ENCODE measurements at regions not wholly inside any gene's neighbourhood (a gene's known extent, or its start where the extent isn't known, plus 50 kb on each side); places are given as distances from the start of the nearest gene placed in this dataset.
"Not testable (repeated sequence)": the region's sequence is repeated elsewhere in the genome, so short reads cannot be mapped to it uniquely, and the experiment has no call there.

- no peak for TF ChIP-seq CTCF (IDR thresholded peaks at IDR 0.05; ENCODE audit: insufficient read depth, low read length, poor library complexity, severe bottlenecking)
- DNase-seq (ENCODE audit: extremely low read depth, insufficient read length): no peak
- Histone ChIP-seq H3K36me3 (ENCODE audit: control insufficient read depth, insufficient read depth, low read length) (no peaks in the 10 kb centered on the region), H3K4me3 (replicated peaks; ENCODE audit: low read depth, low read length) (no peak overlapping the region), H3K27me3 (replicated peaks; ENCODE audit: control insufficient read depth, insufficient read depth, low read length) (no peaks in the 10 kb centered on the region)
Measured at GRCh38 chr4:123230061-123230460, 166.5 kb upstream of the SPRY1 start.

GRCh38 chr4:123232439-123232838, 164.2 kb upstream of the SPRY1 start:
- Histone ChIP-seq H3K4me3 (replicated peaks; ENCODE audit: low read depth, low read length) (no peak overlapping the region), H3K36me3 (ENCODE audit: control insufficient read depth, insufficient read depth, low read length) (no peaks in the 10 kb centered on the region), H3K27me3 (replicated peaks; ENCODE audit: control insufficient read depth, insufficient read depth, low read length) (no peaks in the 10 kb centered on the region)
- no peak for TF ChIP-seq CTCF (IDR thresholded peaks at IDR 0.05; ENCODE audit: insufficient read depth, low read length, poor library complexity, severe bottlenecking)
- no peak for DNase-seq (ENCODE audit: extremely low read depth, insufficient read length)

- no peak for DNase-seq (ENCODE audit: extremely low read depth, insufficient read length)
- no peak overlapping the region for H3K4me3 ChIP-seq (replicated peaks; ENCODE audit: low read depth, low read length)
- H3K27me3 ChIP-seq (replicated peaks; ENCODE audit: control insufficient read depth, insufficient read depth, low read length): no peaks in the 10 kb centered on the region
- H3K36me3 ChIP-seq (ENCODE audit: control insufficient read depth, insufficient read depth, low read length): no peaks in the 10 kb centered on the region
- no peak for TF ChIP-seq CTCF (IDR thresholded peaks at IDR 0.05; ENCODE audit: insufficient read depth, low read length, poor library complexity, severe bottlenecking)
Measured at GRCh38 chr4:123233136-123233768, 163.3 kb upstream of the SPRY1 start.

GRCh38 chr4:123234955-123235354, 161.6 kb upstream of the SPRY1 start:
- no peak overlapping the region for H3K4me3 ChIP-seq (replicated peaks; ENCODE audit: low read depth, low read length)
- TF ChIP-seq CTCF (IDR thresholded peaks at IDR 0.05; ENCODE audit: insufficient read depth, low read length, poor library complexity, severe bottlenecking): no peak
- H3K27me3 ChIP-seq (replicated peaks; ENCODE audit: control insufficient read depth, insufficient read depth, low read length): no peaks in the 10 kb centered on the region
- no peaks in the 10 kb centered on the region for H3K36me3 ChIP-seq (ENCODE audit: control insufficient read depth, insufficient read depth, low read length)
- DNase-seq (ENCODE audit: extremely low read depth, insufficient read length): no peak

- TF ChIP-seq CTCF (IDR thresholded peaks at IDR 0.05; ENCODE audit: insufficient read depth, low read length, poor library complexity, severe bottlenecking): no peak
- H3K4me3 ChIP-seq (replicated peaks; ENCODE audit: low read depth, low read length): no peak overlapping the region
- no peaks in the 10 kb centered on the region for H3K27me3 ChIP-seq (replicated peaks; ENCODE audit: control insufficient read depth, insufficient read depth, low read length)
- no peaks in the 10 kb centered on the region for H3K36me3 ChIP-seq (ENCODE audit: control insufficient read depth, insufficient read depth, low read length)
- DNase-seq (ENCODE audit: extremely low read depth, insufficient read length): no peak
Measured at GRCh38 chr4:123235431-123235830, 161.2 kb upstream of the SPRY1 start.

GRCh38 chr4:123236606-123237005, 160.0 kb upstream of the SPRY1 start:
- no peak overlapping the region for H3K4me3 ChIP-seq (replicated peaks; ENCODE audit: low read depth, low read length)
- DNase-seq (ENCODE audit: extremely low read depth, insufficient read length): no peak
- H3K36me3 ChIP-seq (ENCODE audit: control insufficient read depth, insufficient read depth, low read length): no peaks in the 10 kb centered on the region
- TF ChIP-seq CTCF (IDR thresholded peaks at IDR 0.05; ENCODE audit: insufficient read depth, low read length, poor library complexity, severe bottlenecking): no peak
- no peaks in the 10 kb centered on the region for H3K27me3 ChIP-seq (replicated peaks; ENCODE audit: control insufficient read depth, insufficient read depth, low read length)

- not testable (repeated sequence) for H3K4me3 ChIP-seq (replicated peaks; ENCODE audit: low read depth, low read length); DNase-seq (ENCODE audit: extremely low read depth, insufficient read length); H3K36me3 ChIP-seq (ENCODE audit: control insufficient read depth, insufficient read depth, low read length); H3K27me3 ChIP-seq (replicated peaks; ENCODE audit: control insufficient read depth, insufficient read depth, low read length)
Measured at GRCh38 chr4:123240286-123240685, 156.3 kb upstream of the SPRY1 start.

GRCh38 chr4:123243220-123243619, 153.4 kb upstream of the SPRY1 start:
- DNase-seq (ENCODE audit: extremely low read depth, insufficient read length); H3K27me3 ChIP-seq (replicated peaks; ENCODE audit: control insufficient read depth, insufficient read depth, low read length); H3K4me3 ChIP-seq (replicated peaks; ENCODE audit: low read depth, low read length); H3K36me3 ChIP-seq (ENCODE audit: control insufficient read depth, insufficient read depth, low read length): not testable (repeated sequence)
